H1 (cell line): ENCODE measurements at regions not wholly inside any gene's neighbourhood (a gene's known extent, or its start where the extent isn't known, plus 50 kb on each side); places are given as distances from the start of the nearest gene placed in this dataset.

Experiments used
- CBX8 ChIP-seq: fragments of 300-800, 300-1000 bp; sonication (generic); IDR thresholded peaks from 2 replicates; pipeline ENCODE4 v1.7.1; 2016; ENCODE audit warnings: low read depth, low read length, borderline replicate concordance
- HDAC6 ChIP-seq: IDR thresholded peaks from one replicate; pipeline ENCODE4 v1.7.1; 2012; ENCODE audit warnings: low read depth, mild to moderate bottlenecking, inconsistent platforms, low read length, moderate library complexity
- TF ChIP-seq, protein P1 (sequence below): fragments of 300-600 bp; sonication (generic); IDR thresholded peaks from 2 replicates; pipeline ENCODE4 v1.7.1; 2012; ENCODE audit warnings: low read length, moderate library complexity, mild to moderate bottlenecking, inconsistent platforms; ENCODE audit not compliant: insufficient replicate concordance
- TF ChIP-seq, protein P2 (sequence below): IDR thresholded peaks from 2 replicates; pipeline ENCODE4 v1.6.1; 2012; ENCODE audit warnings: inconsistent platforms
- TF ChIP-seq, protein P3 (sequence below), 3 experiments: IDR thresholded peaks; 1 replicate in 2 of 3; 2 replicates in 1 of 3; pipeline versions ENCODE4 v1.5.1 to v1.6.1; 2011; ENCODE audit warnings: low read length in 3 of 3, mild to moderate bottlenecking in 3 of 3, inconsistent platforms in 2 of 3, low read depth in 1 of 3, moderate library complexity in 1 of 3; ENCODE audit not compliant: insufficient read depth in 1 of 3; ENCODE audit errors: control extremely low read depth in 1 of 3
- TF ChIP-seq, protein P4 (sequence below): IDR thresholded peaks from 2 replicates; pipeline ENCODE4 v1.6.1; 2011; ENCODE audit warnings: low read depth, mild to moderate bottlenecking, low read length; ENCODE audit not compliant: insufficient read depth

DNA sequence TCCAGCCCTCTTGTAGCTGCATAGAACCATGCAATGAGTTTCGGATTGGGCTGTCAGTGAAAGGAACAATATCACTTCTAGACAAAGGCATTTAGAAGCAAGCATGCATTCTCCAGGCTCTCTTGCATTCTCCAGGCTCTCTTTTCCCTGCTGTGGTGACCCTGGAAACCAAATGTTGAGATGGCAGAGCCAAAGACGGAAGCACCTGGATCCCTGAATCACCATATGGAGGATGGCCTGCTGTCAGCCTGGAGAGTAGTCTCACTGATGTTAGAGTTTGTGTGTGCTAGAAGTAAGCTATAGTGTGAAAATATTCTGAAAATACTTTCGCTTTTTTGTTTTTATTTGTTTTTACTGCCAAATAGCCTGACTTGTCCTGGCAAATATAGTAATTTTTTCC is 203.9 kb downstream of the C1D start (continued):
- TF ChIP-seq, protein P1, sequence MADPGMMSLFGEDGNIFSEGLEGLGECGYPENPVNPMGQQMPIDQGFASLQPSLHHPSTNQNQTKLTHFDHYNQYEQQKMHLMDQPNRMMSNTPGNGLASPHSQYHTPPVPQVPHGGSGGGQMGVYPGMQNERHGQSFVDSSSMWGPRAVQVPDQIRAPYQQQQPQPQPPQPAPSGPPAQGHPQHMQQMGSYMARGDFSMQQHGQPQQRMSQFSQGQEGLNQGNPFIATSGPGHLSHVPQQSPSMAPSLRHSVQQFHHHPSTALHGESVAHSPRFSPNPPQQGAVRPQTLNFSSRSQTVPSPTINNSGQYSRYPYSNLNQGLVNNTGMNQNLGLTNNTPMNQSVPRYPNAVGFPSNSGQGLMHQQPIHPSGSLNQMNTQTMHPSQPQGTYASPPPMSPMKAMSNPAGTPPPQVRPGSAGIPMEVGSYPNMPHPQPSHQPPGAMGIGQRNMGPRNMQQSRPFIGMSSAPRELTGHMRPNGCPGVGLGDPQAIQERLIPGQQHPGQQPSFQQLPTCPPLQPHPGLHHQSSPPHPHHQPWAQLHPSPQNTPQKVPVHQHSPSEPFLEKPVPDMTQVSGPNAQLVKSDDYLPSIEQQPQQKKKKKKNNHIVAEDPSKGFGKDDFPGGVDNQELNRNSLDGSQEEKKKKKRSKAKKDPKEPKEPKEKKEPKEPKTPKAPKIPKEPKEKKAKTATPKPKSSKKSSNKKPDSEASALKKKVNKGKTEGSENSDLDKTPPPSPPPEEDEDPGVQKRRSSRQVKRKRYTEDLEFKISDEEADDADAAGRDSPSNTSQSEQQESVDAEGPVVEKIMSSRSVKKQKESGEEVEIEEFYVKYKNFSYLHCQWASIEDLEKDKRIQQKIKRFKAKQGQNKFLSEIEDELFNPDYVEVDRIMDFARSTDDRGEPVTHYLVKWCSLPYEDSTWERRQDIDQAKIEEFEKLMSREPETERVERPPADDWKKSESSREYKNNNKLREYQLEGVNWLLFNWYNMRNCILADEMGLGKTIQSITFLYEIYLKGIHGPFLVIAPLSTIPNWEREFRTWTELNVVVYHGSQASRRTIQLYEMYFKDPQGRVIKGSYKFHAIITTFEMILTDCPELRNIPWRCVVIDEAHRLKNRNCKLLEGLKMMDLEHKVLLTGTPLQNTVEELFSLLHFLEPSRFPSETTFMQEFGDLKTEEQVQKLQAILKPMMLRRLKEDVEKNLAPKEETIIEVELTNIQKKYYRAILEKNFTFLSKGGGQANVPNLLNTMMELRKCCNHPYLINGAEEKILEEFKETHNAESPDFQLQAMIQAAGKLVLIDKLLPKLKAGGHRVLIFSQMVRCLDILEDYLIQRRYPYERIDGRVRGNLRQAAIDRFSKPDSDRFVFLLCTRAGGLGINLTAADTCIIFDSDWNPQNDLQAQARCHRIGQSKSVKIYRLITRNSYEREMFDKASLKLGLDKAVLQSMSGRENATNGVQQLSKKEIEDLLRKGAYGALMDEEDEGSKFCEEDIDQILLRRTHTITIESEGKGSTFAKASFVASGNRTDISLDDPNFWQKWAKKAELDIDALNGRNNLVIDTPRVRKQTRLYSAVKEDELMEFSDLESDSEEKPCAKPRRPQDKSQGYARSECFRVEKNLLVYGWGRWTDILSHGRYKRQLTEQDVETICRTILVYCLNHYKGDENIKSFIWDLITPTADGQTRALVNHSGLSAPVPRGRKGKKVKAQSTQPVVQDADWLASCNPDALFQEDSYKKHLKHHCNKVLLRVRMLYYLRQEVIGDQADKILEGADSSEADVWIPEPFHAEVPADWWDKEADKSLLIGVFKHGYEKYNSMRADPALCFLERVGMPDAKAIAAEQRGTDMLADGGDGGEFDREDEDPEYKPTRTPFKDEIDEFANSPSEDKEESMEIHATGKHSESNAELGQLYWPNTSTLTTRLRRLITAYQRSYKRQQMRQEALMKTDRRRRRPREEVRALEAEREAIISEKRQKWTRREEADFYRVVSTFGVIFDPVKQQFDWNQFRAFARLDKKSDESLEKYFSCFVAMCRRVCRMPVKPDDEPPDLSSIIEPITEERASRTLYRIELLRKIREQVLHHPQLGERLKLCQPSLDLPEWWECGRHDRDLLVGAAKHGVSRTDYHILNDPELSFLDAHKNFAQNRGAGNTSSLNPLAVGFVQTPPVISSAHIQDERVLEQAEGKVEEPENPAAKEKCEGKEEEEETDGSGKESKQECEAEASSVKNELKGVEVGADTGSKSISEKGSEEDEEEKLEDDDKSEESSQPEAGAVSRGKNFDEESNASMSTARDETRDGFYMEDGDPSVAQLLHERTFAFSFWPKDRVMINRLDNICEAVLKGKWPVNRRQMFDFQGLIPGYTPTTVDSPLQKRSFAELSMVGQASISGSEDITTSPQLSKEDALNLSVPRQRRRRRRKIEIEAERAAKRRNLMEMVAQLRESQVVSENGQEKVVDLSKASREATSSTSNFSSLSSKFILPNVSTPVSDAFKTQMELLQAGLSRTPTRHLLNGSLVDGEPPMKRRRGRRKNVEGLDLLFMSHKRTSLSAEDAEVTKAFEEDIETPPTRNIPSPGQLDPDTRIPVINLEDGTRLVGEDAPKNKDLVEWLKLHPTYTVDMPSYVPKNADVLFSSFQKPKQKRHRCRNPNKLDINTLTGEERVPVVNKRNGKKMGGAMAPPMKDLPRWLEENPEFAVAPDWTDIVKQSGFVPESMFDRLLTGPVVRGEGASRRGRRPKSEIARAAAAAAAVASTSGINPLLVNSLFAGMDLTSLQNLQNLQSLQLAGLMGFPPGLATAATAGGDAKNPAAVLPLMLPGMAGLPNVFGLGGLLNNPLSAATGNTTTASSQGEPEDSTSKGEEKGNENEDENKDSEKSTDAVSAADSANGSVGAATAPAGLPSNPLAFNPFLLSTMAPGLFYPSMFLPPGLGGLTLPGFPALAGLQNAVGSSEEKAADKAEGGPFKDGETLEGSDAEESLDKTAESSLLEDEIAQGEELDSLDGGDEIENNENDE, result no peak
- TF ChIP-seq, protein P2, sequence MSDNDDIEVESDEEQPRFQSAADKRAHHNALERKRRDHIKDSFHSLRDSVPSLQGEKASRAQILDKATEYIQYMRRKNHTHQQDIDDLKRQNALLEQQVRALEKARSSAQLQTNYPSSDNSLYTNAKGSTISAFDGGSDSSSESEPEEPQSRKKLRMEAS, result no peak
- TF ChIP-seq, protein P3, sequence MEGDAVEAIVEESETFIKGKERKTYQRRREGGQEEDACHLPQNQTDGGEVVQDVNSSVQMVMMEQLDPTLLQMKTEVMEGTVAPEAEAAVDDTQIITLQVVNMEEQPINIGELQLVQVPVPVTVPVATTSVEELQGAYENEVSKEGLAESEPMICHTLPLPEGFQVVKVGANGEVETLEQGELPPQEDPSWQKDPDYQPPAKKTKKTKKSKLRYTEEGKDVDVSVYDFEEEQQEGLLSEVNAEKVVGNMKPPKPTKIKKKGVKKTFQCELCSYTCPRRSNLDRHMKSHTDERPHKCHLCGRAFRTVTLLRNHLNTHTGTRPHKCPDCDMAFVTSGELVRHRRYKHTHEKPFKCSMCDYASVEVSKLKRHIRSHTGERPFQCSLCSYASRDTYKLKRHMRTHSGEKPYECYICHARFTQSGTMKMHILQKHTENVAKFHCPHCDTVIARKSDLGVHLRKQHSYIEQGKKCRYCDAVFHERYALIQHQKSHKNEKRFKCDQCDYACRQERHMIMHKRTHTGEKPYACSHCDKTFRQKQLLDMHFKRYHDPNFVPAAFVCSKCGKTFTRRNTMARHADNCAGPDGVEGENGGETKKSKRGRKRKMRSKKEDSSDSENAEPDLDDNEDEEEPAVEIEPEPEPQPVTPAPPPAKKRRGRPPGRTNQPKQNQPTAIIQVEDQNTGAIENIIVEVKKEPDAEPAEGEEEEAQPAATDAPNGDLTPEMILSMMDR (IDR thresholded peaks at IDR 0.05; ENCODE audit: control extremely low read depth in 1 of 3, insufficient read depth in 1 of 3, low read depth in 1 of 3, low read length in 3 of 3), result no peak
- TF ChIP-seq, protein P4, sequence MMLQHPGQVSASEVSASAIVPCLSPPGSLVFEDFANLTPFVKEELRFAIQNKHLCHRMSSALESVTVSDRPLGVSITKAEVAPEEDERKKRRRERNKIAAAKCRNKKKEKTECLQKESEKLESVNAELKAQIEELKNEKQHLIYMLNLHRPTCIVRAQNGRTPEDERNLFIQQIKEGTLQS, result no peak
- TF ChIP-seq CBX8 (no peak), HDAC6 (no peak)
